Ovary (tissue), 3 donors: ENCODE measurements at regions not wholly inside any gene's neighbourhood (a gene's known extent, or its start where the extent isn't known, plus 50 kb on each side); places are given as distances from the start of the nearest gene placed in this dataset.

ENCODE experiments used
- CTCF ChIP-seq, 3 donors: fragments of 450-650 bp in 2 of 3; fragments of 200-600 bp in 1 of 3; IDR thresholded peaks; one replicate each; pipeline versions ENCODE4 v1.5.1 to v1.8.0; 2016 to 2022; ENCODE audit warnings: antibody characterized with exemption in 3 of 3, mild to moderate bottlenecking in 1 of 3
- POLR2A ChIP-seq: fragments of 450-650 bp; IDR thresholded peaks from one replicate; pipeline ENCODE4 v1.6.1; 2017; ENCODE audit warnings: antibody characterized with exemption, mild to moderate bottlenecking, moderate library complexity
- donor health status: DM: no; HTN: no; CAD: no.

- TF ChIP-seq CTCF (IDR thresholded peaks at IDR 0.05) (no peak), POLR2A (no peak)
Observed at GRCh38 chr10:124250506-124250905, 157.1 kb upstream of the CHST15 start.
